Thoracic aorta (tissue), 2 donors: ENCODE measurements at regions not wholly inside any gene's neighbourhood (a gene's known extent, or its start where the extent isn't known, plus 50 kb on each side); places are given as distances from the start of the nearest gene placed in this dataset.

Source experiments
- ATAC-seq: fragments of 150-250 bp; one replicate; pipeline ENCODE4 v1.8.0; 2017; ENCODE audit warnings: low read depth; ENCODE audit not compliant: insufficient number of reproducible peaks, low FRiP score
- DNase-seq: peaks from one replicate; pipeline ENCODE4 v3.0.0-alpha.2; 2020; ENCODE audit warnings: low spot score
- H3K27ac ChIP-seq, 2 donors: fragments of 200-600 bp; sonication (generic); 1 replicate in 1 of 2; 2 replicates in 1 of 2; pipeline ENCODE4 v1.5.1; 2016; ENCODE audit warnings: mild to moderate bottlenecking in 2 of 2, moderate library complexity in 2 of 2
- H3K27me3 ChIP-seq: fragments of 200-600 bp; sonication (generic); replicated peaks from 2 replicates; pipeline ENCODE4 v1.6.0; 2016; ENCODE audit warnings: mild to moderate bottlenecking; ENCODE audit not compliant: insufficient read depth
- H3K36me3 ChIP-seq: fragments of 200-600 bp; sonication (generic); one replicate; pipeline ENCODE4 v1.5.1; 2016
- H3K4me1 ChIP-seq, 2 donors: fragments of 200-600 bp; sonication (generic); 1 replicate in 1 of 2; 2 replicates in 1 of 2; pipeline versions ENCODE4 v1.5.1 to v1.6.0; 2016; ENCODE audit warnings: low read depth in 2 of 2, mild to moderate bottlenecking in 1 of 2; ENCODE audit not compliant: control insufficient read depth in 1 of 2
- H3K4me3 ChIP-seq: fragments of 200-600 bp; sonication (generic); 2 replicates; pipeline ENCODE4 v1.5.1; 2016; ENCODE audit warnings: mild to moderate bottlenecking
- H3K9me3 ChIP-seq: fragments of 200-600 bp; sonication (generic); 2 replicates; pipeline ENCODE4 v1.5.1; 2016
- CTCF ChIP-seq: fragments of 200-600 bp; sonication (generic); IDR thresholded peaks from one replicate; pipeline ENCODE4 v1.5.1; 2019; ENCODE audit warnings: antibody characterized with exemption

GRCh38 chr12:124386661-124387527, 92.0 kb downstream of the RFLNA start:
- Histone ChIP-seq H3K36me3 (peaks cover 33% of the 10 kb centered on the region), H3K27me3 (no peaks in the 10 kb centered on the region), H3K4me3 (peak overlapping the region; percentile 88), H3K9me3 (no peaks in the 10 kb centered on the region), H3K27ac (peak overlapping the region; percentile 77 to 96), H3K4me1 (peaks cover 40 to 66% of the 10 kb centered on the region in 2 donors)
- ATAC-seq (no peak), DNase-seq (no peak)
- TF ChIP-seq CTCF, result no peak

- Histone ChIP-seq H3K4me3 (no peak overlapping the region), H3K36me3 (peaks cover 33% of the 10 kb centered on the region), H3K9me3 (no peaks in the 10 kb centered on the region), H3K27ac (no peak overlapping the region), H3K4me1 (peaks cover 43 to 66% of the 10 kb centered on the region in 2 donors), H3K27me3 (no peaks in the 10 kb centered on the region)
- no peak for TF ChIP-seq CTCF
- DNase-seq (no peak), ATAC-seq (no peak)
Observed at GRCh38 chr12:124386059-124386458, 91.2 kb downstream of the RFLNA start.

GRCh38 chr12:124385219-124385969, 90.5 kb downstream of the RFLNA start:
- DNase-seq (no peak), ATAC-seq (no peak)
- TF ChIP-seq CTCF, result no peak
- peaks cover 33% of the 10 kb centered on the region for H3K36me3 ChIP-seq
- H3K4me3 ChIP-seq, result no peak overlapping the region
- no peaks in the 10 kb centered on the region for H3K9me3 ChIP-seq
- no peaks in the 10 kb centered on the region for H3K27me3 ChIP-seq
- peaks cover 43 to 66% of the 10 kb centered on the region in 2 donors for H3K4me1 ChIP-seq
- no peak overlapping the region for H3K27ac ChIP-seq

- DNase-seq, result no peak
- no peak overlapping the region for H3K27ac ChIP-seq
- TF ChIP-seq CTCF, result no peak
- no peaks in the 10 kb centered on the region for H3K27me3 ChIP-seq
- no peak for ATAC-seq
- peaks cover 43 to 66% of the 10 kb centered on the region in 2 donors for H3K4me1 ChIP-seq
- no peak overlapping the region for H3K4me3 ChIP-seq
- peaks cover 33% of the 10 kb centered on the region for H3K36me3 ChIP-seq
- no peaks in the 10 kb centered on the region for H3K9me3 ChIP-seq
Observed at GRCh38 chr12:124384299-124384894, 89.5 kb downstream of the RFLNA start.

GRCh38 chr12:124383028-124383427, 88.1 kb downstream of the RFLNA start:
- H3K4me1 ChIP-seq, result peaks cover 41 to 70% of the 10 kb centered on the region in 2 donors
- TF ChIP-seq CTCF, result no peak
- ATAC-seq (no peak), DNase-seq (no peak)
- no peaks in the 10 kb centered on the region for H3K27me3 ChIP-seq
- H3K4me3 ChIP-seq, result no peak overlapping the region
- peaks cover 33% of the 10 kb centered on the region for H3K36me3 ChIP-seq
- H3K9me3 ChIP-seq, result no peaks in the 10 kb centered on the region
- H3K27ac ChIP-seq, result peak overlapping the region in 1 of 2 donors; percentile 85
